ENCODE measurements at regions not wholly inside any gene's neighbourhood (a gene's known extent, or its start where the extent isn't known, plus 50 kb on each side); places are given as distances from the start of the nearest gene placed in this dataset.

DNA sequence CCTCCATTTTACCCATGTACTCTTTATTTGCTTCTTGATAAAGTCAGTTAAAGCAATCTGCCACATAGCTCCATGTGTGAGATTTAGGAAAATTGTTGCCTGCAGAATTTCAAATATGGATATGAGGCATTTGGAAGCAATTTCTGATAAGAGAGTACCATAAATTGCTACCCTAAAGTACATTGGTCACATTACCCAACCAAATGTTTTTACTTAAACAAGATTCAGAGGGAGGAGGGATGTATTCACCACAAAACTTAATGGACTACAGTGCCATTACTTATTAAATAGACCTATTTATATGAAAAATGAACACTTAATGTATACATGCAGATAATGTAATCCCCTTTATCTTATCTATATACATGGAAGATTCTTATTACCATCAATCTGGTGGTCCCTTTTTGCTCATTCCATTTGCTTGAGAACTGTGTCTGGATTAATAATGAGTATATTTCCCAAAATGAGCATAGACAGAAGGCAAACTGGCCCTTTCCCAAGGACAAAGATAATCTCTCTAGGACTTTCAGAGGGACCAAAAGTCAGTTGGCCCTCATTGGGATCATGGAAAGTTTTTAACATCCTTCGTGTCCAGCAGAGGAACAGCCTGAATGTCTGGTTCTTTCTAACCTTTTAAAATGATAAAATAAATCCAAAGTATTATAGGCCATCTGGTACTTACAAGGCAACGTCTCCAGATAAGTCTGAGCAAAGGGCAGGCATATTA, 526.4 kb downstream of the CBLN4 start (continued):
- TF ChIP-seq, protein P1, sequence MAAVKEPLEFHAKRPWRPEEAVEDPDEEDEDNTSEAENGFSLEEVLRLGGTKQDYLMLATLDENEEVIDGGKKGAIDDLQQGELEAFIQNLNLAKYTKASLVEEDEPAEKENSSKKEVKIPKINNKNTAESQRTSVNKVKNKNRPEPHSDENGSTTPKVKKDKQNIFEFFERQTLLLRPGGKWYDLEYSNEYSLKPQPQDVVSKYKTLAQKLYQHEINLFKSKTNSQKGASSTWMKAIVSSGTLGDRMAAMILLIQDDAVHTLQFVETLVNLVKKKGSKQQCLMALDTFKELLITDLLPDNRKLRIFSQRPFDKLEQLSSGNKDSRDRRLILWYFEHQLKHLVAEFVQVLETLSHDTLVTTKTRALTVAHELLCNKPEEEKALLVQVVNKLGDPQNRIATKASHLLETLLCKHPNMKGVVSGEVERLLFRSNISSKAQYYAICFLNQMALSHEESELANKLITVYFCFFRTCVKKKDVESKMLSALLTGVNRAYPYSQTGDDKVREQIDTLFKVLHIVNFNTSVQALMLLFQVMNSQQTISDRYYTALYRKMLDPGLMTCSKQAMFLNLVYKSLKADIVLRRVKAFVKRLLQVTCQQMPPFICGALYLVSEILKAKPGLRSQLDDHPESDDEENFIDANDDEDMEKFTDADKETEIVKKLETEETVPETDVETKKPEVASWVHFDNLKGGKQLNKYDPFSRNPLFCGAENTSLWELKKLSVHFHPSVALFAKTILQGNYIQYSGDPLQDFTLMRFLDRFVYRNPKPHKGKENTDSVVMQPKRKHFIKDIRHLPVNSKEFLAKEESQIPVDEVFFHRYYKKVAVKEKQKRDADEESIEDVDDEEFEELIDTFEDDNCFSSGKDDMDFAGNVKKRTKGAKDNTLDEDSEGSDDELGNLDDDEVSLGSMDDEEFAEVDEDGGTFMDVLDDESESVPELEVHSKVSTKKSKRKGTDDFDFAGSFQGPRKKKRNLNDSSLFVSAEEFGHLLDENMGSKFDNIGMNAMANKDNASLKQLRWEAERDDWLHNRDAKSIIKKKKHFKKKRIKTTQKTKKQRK (IDR thresholded peaks at IDR 0.05; ENCODE audit: low read depth, low read length) = no peak
- TF ChIP-seq TCF3 (IDR thresholded peaks at IDR 0.05; ENCODE audit: borderline replicate concordance, insufficient read depth, low read depth, low read length) (no peak), SP1 (IDR thresholded peaks at IDR 0.05; ENCODE audit: low read depth, low read length) (no peak), ZBED1 (IDR thresholded peaks at IDR 0.05; ENCODE audit: borderline replicate concordance) (no peak)

DNA sequence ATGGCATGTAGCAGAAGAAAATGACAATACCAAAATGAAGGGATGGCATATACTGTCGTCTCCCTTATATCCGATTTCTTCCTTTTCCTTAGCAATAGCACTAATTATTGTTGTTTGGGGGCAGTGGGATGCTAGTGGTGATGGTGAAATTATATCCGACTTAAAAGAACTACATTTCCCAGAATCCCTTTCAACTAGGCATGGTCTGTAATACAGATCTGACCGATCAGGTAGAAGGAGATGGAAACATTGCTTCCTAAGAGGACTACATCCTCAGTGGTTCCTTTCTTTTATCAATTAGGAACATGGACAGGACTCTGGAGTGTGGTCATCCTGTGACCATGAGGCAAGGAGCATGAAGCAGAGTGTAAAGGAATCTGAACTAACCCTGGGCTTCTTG, 532.6 kb downstream of the CBLN4 start:
- H3K4me1 ChIP-seq (ENCODE audit: control insufficient read depth, insufficient read depth, low read length) = no peaks in the 10 kb centered on the region
- H3K79me2 ChIP-seq (ENCODE audit: control insufficient read depth, insufficient read depth, low read length) = no peaks in the 10 kb centered on the region
- SMC1A ChIA-PET (ENCODE audit: uncharacterized antibody, unreplicated experiment) = no interaction called here
- no peak overlapping the region for H2AFZ ChIP-seq (ENCODE audit: control insufficient read depth, low read depth, low read length)
- WGBS (ENCODE audit: insufficient coverage, insufficient replicate concordance, low lambda C conversion rate, missing lambda C conversion rate) = 6% methylated on average over 4 of the region's 4 CpGs
- DNase-seq (ENCODE audit: low read depth, low spot score) (no peak), ATAC-seq (no peak), FAIRE-seq (no peak)
- H4K20me1 ChIP-seq (ENCODE audit: control insufficient read depth, insufficient read depth) = no peaks in the 10 kb centered on the region
- H3K9me3 ChIP-seq (replicated peaks; ENCODE audit: control insufficient read depth, insufficient read depth, low read length) = no peaks in the 10 kb centered on the region
- in situ Hi-C loops (cut with MboI) (no loop called here), intact Hi-C loops (cut with micrococcal nuclease; ENCODE audit: unreplicated experiment) (no loop called here)
- CTCF ChIA-PET = no interaction called here
- RAD21 ChIA-PET (ENCODE audit: unreplicated experiment) = no interaction called here
- H3K27ac ChIP-seq (ENCODE audit: control insufficient read depth, insufficient read depth) = no peak overlapping the region
- POLR2A ChIA-PET = no interaction called here
- no TSS peak for BruUV-seq (replicated peaks)
- H3K36me3 ChIP-seq (ENCODE audit: control insufficient read depth in 2 of 2, insufficient read depth in 2 of 2, low read length in 1 of 2) = no peaks in the 10 kb centered on the region
- no peak overlapping the region for H3K4me3 ChIP-seq
- TF ChIP-seq IKZF2 (IDR thresholded peaks at IDR 0.05) = no peak
- TF ChIP-seq, protein P2, sequence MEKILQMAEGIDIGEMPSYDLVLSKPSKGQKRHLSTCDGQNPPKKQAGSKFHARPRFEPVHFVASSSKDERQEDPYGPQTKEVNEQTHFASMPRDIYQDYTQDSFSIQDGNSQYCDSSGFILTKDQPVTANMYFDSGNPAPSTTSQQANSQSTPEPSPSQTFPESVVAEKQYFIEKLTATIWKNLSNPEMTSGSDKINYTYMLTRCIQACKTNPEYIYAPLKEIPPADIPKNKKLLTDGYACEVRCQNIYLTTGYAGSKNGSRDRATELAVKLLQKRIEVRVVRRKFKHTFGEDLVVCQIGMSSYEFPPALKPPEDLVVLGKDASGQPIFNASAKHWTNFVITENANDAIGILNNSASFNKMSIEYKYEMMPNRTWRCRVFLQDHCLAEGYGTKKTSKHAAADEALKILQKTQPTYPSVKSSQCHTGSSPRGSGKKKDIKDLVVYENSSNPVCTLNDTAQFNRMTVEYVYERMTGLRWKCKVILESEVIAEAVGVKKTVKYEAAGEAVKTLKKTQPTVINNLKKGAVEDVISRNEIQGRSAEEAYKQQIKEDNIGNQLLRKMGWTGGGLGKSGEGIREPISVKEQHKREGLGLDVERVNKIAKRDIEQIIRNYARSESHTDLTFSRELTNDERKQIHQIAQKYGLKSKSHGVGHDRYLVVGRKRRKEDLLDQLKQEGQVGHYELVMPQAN (conservative IDR thresholded peaks at IDR 0.05) = no peak
- no peak for TF ChIP-seq EP300 (IDR thresholded peaks at IDR 0.05; ENCODE audit: borderline replicate concordance in 1 of 2, control insufficient read depth in 1 of 2, low read depth in 2 of 2, low read length in 2 of 2)
- no peak for TF ChIP-seq CEBPB (IDR thresholded peaks at IDR 0.05; ENCODE audit: borderline replicate concordance in 1 of 2, low read depth in 2 of 2, low read length in 2 of 2)
- no peak for TF ChIP-seq NFXL1 (IDR thresholded peaks at IDR 0.05; ENCODE audit: borderline replicate concordance)
- TF ChIP-seq ASH2L (IDR thresholded peaks at IDR 0.05; ENCODE audit: borderline replicate concordance, low read depth) = no peak
- TF ChIP-seq, protein P3, sequence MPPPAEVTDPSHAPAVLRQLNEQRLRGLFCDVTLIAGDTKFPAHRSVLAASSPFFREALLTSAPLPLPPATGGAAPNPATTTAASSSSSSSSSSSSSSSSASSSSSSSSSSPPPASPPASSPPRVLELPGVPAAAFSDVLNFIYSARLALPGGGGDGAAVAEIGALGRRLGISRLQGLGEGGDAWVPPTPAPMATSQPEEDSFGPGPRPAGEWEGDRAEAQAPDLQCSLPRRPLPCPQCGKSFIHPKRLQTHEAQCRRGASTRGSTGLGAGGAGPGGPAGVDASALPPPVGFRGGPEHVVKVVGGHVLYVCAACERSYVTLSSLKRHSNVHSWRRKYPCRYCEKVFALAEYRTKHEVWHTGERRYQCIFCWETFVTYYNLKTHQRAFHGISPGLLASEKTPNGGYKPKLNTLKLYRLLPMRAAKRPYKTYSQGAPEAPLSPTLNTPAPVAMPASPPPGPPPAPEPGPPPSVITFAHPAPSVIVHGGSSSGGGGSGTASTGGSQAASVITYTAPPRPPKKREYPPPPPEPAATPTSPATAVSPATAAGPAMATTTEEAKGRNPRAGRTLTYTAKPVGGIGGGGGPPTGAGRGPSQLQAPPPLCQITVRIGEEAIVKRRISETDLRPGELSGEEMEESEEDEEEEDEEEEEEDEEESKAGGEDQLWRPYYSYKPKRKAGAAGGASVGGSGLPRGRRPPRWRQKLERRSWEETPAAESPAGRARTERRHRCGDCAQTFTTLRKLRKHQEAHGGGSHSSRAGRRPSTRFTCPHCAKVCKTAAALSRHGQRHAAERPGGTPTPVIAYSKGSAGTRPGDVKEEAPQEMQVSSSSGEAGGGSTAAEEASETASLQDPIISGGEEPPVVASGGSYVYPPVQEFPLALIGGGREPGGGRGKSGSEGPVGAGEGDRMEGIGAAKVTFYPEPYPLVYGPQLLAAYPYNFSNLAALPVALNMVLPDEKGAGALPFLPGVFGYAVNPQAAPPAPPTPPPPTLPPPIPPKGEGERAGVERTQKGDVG (CRISPR knock-in tag; IDR thresholded peaks at IDR 0.05) = no peak
- H3K4me2 ChIP-seq (ENCODE audit: control insufficient read depth, insufficient read depth) = no peak overlapping the region
- no peaks in the 10 kb centered on the region for H3K27me3 ChIP-seq (replicated peaks in 1 of 2; ENCODE audit: control insufficient read depth in 2 of 2, insufficient read depth in 2 of 2, low read length in 1 of 2)
- H3K9ac ChIP-seq (ENCODE audit: control insufficient read depth, insufficient read depth, low read length) = no peak overlapping the region

Measured in GM12878 (cell line).